ENCODE measurements at regions not wholly inside any gene's neighbourhood (a gene's known extent, or its start where the extent isn't known, plus 50 kb on each side); places are given as distances from the start of the nearest gene placed in this dataset.

DNA sequence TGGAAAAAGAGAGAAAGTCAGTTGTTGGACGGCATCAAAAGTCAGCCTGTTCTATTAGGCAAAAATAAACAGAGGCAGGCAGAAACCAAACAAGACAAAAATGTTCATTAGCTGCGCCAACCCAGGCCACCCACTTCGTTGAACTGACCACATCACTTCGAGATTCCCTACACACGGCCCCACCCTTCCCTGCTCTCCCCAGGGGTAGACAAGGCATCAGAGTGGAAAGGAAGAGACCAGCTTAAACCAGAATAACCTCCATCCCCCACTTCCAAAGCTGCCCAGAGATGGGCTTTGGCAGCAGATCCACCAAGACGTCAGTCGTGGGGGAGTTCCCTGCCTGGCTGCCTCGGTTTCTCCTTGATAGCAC lies 204.6 kb upstream of the TSHZ3 start:
- TF ChIP-seq, protein P1, sequence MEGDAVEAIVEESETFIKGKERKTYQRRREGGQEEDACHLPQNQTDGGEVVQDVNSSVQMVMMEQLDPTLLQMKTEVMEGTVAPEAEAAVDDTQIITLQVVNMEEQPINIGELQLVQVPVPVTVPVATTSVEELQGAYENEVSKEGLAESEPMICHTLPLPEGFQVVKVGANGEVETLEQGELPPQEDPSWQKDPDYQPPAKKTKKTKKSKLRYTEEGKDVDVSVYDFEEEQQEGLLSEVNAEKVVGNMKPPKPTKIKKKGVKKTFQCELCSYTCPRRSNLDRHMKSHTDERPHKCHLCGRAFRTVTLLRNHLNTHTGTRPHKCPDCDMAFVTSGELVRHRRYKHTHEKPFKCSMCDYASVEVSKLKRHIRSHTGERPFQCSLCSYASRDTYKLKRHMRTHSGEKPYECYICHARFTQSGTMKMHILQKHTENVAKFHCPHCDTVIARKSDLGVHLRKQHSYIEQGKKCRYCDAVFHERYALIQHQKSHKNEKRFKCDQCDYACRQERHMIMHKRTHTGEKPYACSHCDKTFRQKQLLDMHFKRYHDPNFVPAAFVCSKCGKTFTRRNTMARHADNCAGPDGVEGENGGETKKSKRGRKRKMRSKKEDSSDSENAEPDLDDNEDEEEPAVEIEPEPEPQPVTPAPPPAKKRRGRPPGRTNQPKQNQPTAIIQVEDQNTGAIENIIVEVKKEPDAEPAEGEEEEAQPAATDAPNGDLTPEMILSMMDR (IDR thresholded peaks at IDR 0.05; ENCODE audit: insufficient read depth, low read length, poor library complexity, severe bottlenecking), result no peak
- H3K27me3 ChIP-seq (replicated peaks; ENCODE audit: control insufficient read depth, insufficient read depth, low read length), result no peaks in the 10 kb centered on the region

DNA sequence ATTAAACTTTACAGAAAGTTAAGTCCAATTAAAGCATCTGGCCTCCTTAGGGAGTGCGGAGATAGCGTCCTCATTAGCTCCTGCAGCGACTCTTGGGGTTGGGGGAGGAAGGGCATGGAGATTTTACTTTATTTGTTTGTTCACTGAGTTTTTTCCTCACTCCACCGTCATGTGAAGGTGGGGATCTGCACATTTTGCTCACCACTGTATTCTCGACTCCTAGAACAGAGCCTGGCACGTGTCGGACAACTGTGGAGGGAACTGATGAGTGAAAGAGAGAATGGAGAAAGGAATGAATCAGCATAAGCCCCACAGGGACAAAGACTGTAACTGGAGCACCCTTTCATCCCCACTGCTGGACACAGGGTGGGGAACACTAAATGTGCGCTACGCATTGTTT lies 205.1 kb upstream of the TSHZ3 start:
- TF ChIP-seq, protein P1 (IDR thresholded peaks at IDR 0.05; ENCODE audit: insufficient read depth, low read length, poor library complexity, severe bottlenecking), result no peak
- Histone ChIP-seq H3K4me3 (replicated peaks; ENCODE audit: low read depth, low read length) (no peak overlapping the region), H3K36me3 (ENCODE audit: control insufficient read depth, insufficient read depth, low read length) (no peaks in the 10 kb centered on the region), H3K27me3 (replicated peaks; ENCODE audit: control insufficient read depth, insufficient read depth, low read length) (no peaks in the 10 kb centered on the region)
- DNase-seq (ENCODE audit: extremely low read depth, insufficient read length), result no peak

More for the DNA sequence above, 204.6 kb upstream of the TSHZ3 start:
- no peak for DNase-seq (ENCODE audit: extremely low read depth, insufficient read length)
- Histone ChIP-seq H3K36me3 (ENCODE audit: control insufficient read depth, insufficient read depth, low read length) (no peaks in the 10 kb centered on the region), H3K4me3 (replicated peaks; ENCODE audit: low read depth, low read length) (no peak overlapping the region)

DNA sequence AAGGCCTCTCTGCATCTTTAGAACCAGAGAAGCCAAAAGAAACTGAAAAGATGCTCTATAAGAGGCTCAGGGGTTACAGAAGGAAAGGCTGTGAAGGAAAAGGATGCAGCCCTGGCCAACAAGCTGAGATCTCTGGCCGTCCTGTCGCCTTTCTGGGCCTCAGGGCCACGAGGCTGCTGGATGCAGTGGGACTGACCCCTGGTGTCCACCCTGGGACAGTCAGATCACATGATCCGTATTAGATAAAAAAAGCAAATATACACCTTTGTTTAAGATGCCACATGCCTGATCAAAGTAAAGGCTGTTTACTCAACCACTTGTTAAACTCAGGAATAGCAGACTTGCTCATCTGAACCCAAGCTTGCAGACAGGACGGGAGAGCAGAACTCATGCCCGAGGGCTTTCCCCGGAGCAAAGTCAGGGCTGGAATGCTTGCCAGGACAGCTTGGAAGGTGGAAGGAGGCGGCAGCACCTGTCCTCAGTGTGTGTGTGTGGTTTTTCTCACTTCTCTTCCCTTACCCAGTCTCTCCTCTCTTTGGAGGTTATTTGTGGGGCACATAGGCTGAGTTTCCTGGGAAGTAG lies 206.5 kb upstream of the TSHZ3 start:
- TF ChIP-seq, protein P1 (IDR thresholded peaks at IDR 0.05; ENCODE audit: insufficient read depth, low read length, poor library complexity, severe bottlenecking), result no peak
- Histone ChIP-seq H3K27me3 (replicated peaks; ENCODE audit: control insufficient read depth, insufficient read depth, low read length) (no peaks in the 10 kb centered on the region), H3K4me3 (replicated peaks; ENCODE audit: low read depth, low read length) (no peak overlapping the region), H3K36me3 (ENCODE audit: control insufficient read depth, insufficient read depth, low read length) (no peaks in the 10 kb centered on the region)
- no peak for DNase-seq (ENCODE audit: extremely low read depth, insufficient read length)

DNA sequence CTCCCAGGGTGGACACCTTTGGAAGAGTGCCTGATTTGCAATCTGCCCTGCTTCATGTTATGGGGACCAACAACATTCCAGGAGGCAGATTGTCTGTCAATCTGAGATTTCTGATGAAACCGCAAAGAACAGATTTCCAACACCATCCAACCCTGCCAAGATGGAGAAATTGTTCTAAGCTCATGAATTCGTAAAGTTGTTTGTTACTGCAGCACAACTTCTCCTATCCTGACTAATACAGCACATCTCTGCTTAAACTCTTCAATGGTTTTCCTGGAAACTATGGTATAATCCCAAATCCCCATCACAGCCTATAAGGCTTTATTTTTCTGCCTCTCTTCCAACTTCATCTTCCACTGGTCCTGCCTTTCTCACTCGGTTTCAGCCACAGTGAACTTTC lies 210.3 kb upstream of the TSHZ3 start:
- H3K27me3 ChIP-seq (replicated peaks; ENCODE audit: control insufficient read depth, insufficient read depth, low read length), result no peaks in the 10 kb centered on the region
- no peak for DNase-seq (ENCODE audit: extremely low read depth, insufficient read length)
- no peaks in the 10 kb centered on the region for H3K36me3 ChIP-seq (ENCODE audit: control insufficient read depth, insufficient read depth, low read length)
- TF ChIP-seq, protein P1 (IDR thresholded peaks at IDR 0.05; ENCODE audit: insufficient read depth, low read length, poor library complexity, severe bottlenecking), result no peak
- H3K4me3 ChIP-seq (replicated peaks; ENCODE audit: low read depth, low read length), result no peak overlapping the region

DNA sequence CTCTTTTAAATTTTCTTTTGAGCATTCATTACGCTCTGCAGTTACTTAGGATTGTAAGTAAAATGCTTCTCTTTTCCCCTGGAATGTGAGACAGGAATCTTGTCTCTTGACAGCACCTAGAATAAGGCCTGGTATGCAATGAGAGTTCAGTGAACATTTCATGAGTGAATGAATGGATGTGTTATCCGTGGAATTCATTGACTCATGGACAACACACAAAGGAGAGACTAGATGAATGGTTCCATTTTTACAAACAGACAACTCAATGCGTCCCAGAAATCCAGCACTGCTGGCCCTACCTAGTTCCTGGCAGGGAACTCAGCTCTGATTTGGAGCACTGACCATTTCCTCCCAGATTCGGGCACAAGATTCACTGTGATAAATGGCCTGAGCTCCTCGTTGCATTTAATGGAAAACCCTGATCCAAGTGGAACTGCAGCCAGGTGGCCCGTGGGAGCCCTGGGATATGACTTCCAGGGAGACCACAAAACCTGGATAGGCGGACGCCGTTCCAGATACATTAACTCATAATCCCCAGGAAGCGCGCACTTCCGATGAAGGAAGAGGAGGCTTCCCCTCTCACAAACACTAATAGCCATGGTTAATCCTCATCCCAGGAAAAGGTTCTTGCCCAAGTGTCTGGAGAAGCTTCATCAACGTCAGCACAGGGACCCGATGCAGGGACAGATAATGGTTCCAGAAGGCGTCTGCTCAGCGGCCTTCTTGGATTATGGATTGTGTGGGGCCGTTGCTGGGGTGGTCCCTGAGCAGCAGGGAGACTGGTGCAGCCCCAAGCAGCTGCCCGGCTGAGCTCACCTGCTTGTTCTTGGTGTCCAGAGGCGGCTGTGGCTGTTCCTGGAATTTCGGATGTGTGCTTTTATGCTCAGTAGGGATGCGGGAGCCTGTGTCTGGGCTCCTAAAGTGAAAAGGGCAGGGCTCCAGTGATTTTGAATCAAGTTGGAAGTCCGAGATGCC lies 211.1 kb upstream of the TSHZ3 start:
- TF ChIP-seq, protein P1 (IDR thresholded peaks at IDR 0.05; ENCODE audit: insufficient read depth, low read length, poor library complexity, severe bottlenecking), result no peak
- DNase-seq (ENCODE audit: extremely low read depth, insufficient read length), result no peak
- Histone ChIP-seq H3K27me3 (replicated peaks; ENCODE audit: control insufficient read depth, insufficient read depth, low read length) (no peaks in the 10 kb centered on the region), H3K4me3 (replicated peaks; ENCODE audit: low read depth, low read length) (no peak overlapping the region), H3K36me3 (ENCODE audit: control insufficient read depth, insufficient read depth, low read length) (no peaks in the 10 kb centered on the region)
